ENCODE measurements at regions not wholly inside any gene's neighbourhood (a gene's known extent, or its start where the extent isn't known, plus 50 kb on each side); places are given as distances from the start of the nearest gene placed in this dataset.

- no peak for DNase-seq (ENCODE audit: low read depth in 2 of 2)
These were observed 267.0 kb upstream of the MAF start for GRCh38 chr16:79867425-79867997.

GRCh38 chr16:79865918-79866317 lies 265.4 kb upstream of the MAF start:
- DNase-seq (ENCODE audit: low read depth in 2 of 2) = no peak

GRCh38 chr16:79864781-79865391 lies 264.3 kb upstream of the MAF start:
- no peak for DNase-seq (ENCODE audit: low read depth in 2 of 2)

GRCh38 chr16:79864032-79864780 lies 263.7 kb upstream of the MAF start:
- DNase-seq (ENCODE audit: low read depth in 2 of 2) = no peak

GRCh38 chr16:79863128-79864031 lies 262.8 kb upstream of the MAF start:
- DNase-seq (ENCODE audit: low read depth in 2 of 2) = no peak

- no peak for DNase-seq (ENCODE audit: low read depth in 2 of 2)
These were observed 262.1 kb upstream of the MAF start for GRCh38 chr16:79862601-79863000.

- DNase-seq (ENCODE audit: low read depth in 2 of 2) = no peak
These were observed 256.0 kb upstream of the MAF start for GRCh38 chr16:79856581-79856980.

- DNase-seq (ENCODE audit: low read depth in 2 of 2) = no peak
These were observed 249.8 kb upstream of the MAF start for GRCh38 chr16:79850348-79850747.

- no peak for DNase-seq (ENCODE audit: low read depth in 2 of 2)
These were observed 248.6 kb upstream of the MAF start for GRCh38 chr16:79849119-79849518.

GRCh38 chr16:79848719-79849118 lies 248.2 kb upstream of the MAF start:
- DNase-seq (ENCODE audit: low read depth in 2 of 2) = no peak

GRCh38 chr16:79847569-79847968 lies 247.0 kb upstream of the MAF start:
- no peak for DNase-seq (ENCODE audit: low read depth in 2 of 2)

GRCh38 chr16:79847101-79847500 lies 246.6 kb upstream of the MAF start:
- no peak for DNase-seq (ENCODE audit: low read depth in 2 of 2)

GRCh38 chr16:79845734-79846135 lies 245.2 kb upstream of the MAF start:
- no peak for DNase-seq (ENCODE audit: low read depth in 2 of 2)

GRCh38 chr16:79845033-79845733 lies 244.6 kb upstream of the MAF start:
- no peak for DNase-seq (ENCODE audit: low read depth in 2 of 2)

- DNase-seq (ENCODE audit: low read depth in 2 of 2) = no peak
These were observed 244.1 kb upstream of the MAF start for GRCh38 chr16:79844603-79845002.

GRCh38 chr16:79843631-79844043 lies 243.1 kb upstream of the MAF start:
- DNase-seq (ENCODE audit: low read depth in 2 of 2) = no peak

- no peak for DNase-seq (ENCODE audit: low read depth in 2 of 2)
These were observed 242.6 kb upstream of the MAF start for GRCh38 chr16:79843145-79843544.

GRCh38 chr16:79842197-79842596 lies 241.7 kb upstream of the MAF start:
- no peak for DNase-seq (ENCODE audit: low read depth in 2 of 2)

GRCh38 chr16:79839466-79840341 lies 239.2 kb upstream of the MAF start:
- no peak for DNase-seq (ENCODE audit: low read depth in 2 of 2)

- DNase-seq (ENCODE audit: low read depth in 2 of 2) = no peak
These were observed 238.1 kb upstream of the MAF start for GRCh38 chr16:79838496-79839259.
